BJ (cell line): ENCODE measurements at regions not wholly inside any gene's neighbourhood (a gene's known extent, or its start where the extent isn't known, plus 50 kb on each side); places are given as distances from the start of the nearest gene placed in this dataset.

Experiments
- CTCF ChIA-PET: fragments of 350-600 bp; formaldehyde crosslinking; extraction: SDS; loops from one replicate; lab custom pipeline; 2021; ENCODE audit warnings: antibody characterized with exemption, inconsistent platforms; lab: Yijun Ruan, JAX
- POLR2A ChIA-PET: fragments of 300-600 bp; sonication (Branson Sonifier 250); formaldehyde crosslinking; extraction: SDS; loops from one replicate; lab custom pipeline; 2021; ENCODE audit warnings: antibody characterized with exemption; lab: Charles Lee
- DNase-seq: peaks from one replicate; pipeline ENCODE4 v3.0.0-alpha.2; 2011; ENCODE audit warnings: low read depth
- H3K27me3 ChIP-seq: 2 replicates; pipeline ENCODE4 v1.6.0; 2011; ENCODE audit warnings: low read length; ENCODE audit not compliant: control insufficient read depth, insufficient read depth
- H3K36me3 ChIP-seq: 2 replicates; pipeline ENCODE4 v1.5.1; 2011; ENCODE audit warnings: low read length; ENCODE audit not compliant: control insufficient read depth, insufficient read depth
- H3K4me3 ChIP-seq: 2 replicates; pipeline ENCODE4 v1.5.1; 2011; ENCODE audit warnings: low read depth, mild to moderate bottlenecking, control low read depth, low read length
- TF ChIP-seq, protein P1 (sequence below): IDR thresholded peaks from 2 replicates; pipeline ENCODE4 v1.5.1; 2011; ENCODE audit warnings: low read depth, mild to moderate bottlenecking, control low read depth, inconsistent platforms, low read length, moderate library complexity; ENCODE audit not compliant: insufficient read depth

GRCh38 chr6:43992783-43993644, 134.2 kb downstream of the MRPL14 start:
- POLR2A ChIA-PET, result no interaction called here
- Histone ChIP-seq H3K36me3 (no peaks in the 10 kb centered on the region), H3K27me3 (no peaks in the 10 kb centered on the region), H3K4me3 (no peak overlapping the region)
- DNase-seq, result no peak
- CTCF ChIA-PET, result interaction anchor here (1.0 to 5.1 kb wide), 3 partner anchors 81 to 224 kb away, joined by 3 to 20 read pairs (median 3); no protein-coding TSS in a partner anchor
- TF ChIP-seq, protein P1, sequence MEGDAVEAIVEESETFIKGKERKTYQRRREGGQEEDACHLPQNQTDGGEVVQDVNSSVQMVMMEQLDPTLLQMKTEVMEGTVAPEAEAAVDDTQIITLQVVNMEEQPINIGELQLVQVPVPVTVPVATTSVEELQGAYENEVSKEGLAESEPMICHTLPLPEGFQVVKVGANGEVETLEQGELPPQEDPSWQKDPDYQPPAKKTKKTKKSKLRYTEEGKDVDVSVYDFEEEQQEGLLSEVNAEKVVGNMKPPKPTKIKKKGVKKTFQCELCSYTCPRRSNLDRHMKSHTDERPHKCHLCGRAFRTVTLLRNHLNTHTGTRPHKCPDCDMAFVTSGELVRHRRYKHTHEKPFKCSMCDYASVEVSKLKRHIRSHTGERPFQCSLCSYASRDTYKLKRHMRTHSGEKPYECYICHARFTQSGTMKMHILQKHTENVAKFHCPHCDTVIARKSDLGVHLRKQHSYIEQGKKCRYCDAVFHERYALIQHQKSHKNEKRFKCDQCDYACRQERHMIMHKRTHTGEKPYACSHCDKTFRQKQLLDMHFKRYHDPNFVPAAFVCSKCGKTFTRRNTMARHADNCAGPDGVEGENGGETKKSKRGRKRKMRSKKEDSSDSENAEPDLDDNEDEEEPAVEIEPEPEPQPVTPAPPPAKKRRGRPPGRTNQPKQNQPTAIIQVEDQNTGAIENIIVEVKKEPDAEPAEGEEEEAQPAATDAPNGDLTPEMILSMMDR, result no peak

DNA sequence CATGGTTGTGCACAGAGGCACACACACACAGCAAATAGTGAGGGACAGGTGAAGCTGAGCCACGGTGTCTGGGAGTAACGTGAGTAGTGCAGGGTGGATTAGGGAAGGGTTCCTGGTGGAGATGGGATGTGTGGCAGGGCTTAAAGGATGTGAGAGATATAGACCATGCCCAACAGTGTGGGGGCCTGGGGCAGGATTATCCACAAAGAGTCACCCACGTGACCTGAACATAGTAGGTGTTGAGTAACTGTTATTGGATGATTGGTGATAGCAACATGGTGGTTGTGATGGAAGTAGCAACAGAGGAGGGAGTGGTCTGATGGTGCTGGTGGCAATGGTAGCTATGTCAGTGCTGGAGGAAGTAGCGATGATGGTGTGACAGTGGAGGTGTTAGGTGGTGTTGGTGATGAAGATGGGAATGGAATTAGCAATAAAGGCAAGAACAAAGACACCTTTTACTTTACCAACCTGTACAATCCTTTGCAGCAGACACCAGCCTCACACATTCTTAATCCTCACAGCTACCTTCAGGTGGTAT, 135.1 kb downstream of the MRPL14 start:
- TF ChIP-seq, protein P1, result no peak
- ChIA-PET POLR2A (no interaction called here), CTCF (interaction anchor here (5.1 kb wide), 1 partner anchor 82 kb away, joined by 20 read pairs; no protein-coding TSS in a partner anchor)

DNA sequence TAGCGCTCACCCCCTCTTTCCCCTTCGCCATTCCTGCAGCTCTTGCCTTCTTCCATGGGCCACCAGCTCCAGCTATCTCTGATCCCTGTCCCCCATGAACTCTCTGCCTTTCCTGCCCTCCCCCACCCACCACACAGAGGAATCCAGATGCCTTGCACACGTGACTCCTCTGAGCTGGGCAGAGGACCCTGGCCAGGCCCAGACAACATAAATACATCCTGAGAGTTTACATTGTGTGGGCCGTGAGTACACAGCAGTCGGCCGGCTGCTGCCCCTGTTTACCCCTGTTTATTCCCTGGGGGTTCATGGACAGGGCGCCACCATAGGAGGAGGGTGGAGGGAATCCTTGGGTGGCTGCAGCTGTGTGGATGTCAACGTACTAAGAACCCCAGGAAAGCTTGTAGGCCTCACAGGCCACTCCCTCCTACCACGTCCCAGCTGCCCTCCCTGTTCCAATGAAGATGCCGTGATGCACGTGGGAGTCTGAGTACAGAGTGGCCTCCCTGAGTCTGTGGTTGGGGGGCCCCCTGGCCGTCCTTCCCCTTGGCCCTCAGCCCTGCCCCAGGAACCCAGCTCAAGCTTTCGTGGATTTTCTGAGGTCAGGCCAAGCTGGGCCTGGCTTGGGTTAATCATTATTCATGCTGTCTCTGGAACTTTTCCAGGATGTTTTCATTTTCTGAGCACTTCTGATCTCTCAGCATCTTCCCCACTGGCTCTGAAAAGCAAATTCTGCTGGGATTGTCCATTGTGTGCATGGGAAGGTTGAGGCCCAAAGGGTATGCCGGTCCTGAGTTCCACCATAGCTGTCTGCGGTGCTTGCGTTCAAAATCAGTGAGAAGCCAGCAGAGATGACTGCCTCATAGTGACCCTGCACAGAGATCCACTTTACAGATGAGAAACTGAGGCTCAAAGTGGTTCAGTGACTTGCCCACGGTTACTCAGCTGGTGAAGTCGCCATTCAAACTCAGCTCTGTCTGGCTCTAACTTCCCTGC, 136.3 kb downstream of the MRPL14 start:
- TF ChIP-seq, protein P1, result no peak
- no peak overlapping the region for H3K4me3 ChIP-seq
- H3K27me3 ChIP-seq, result no peaks in the 10 kb centered on the region
- H3K36me3 ChIP-seq, result no peaks in the 10 kb centered on the region
- CTCF ChIA-PET, result interaction anchor here (0.9 to 5.1 kb wide), 6 partner anchors 9 to 325 kb away, joined by 3 to 20 read pairs (median 4); no protein-coding TSS in a partner anchor
- POLR2A ChIA-PET, result no interaction called here
- no peak for DNase-seq

More for the DNA sequence above, 135.1 kb downstream of the MRPL14 start:
- H3K4me3 ChIP-seq, result no peak overlapping the region
- no peaks in the 10 kb centered on the region for H3K27me3 ChIP-seq
- no peak for DNase-seq
- no peaks in the 10 kb centered on the region for H3K36me3 ChIP-seq

GRCh38 chr6:43990275-43990626, 137.0 kb downstream of the MRPL14 start:
- no peak for DNase-seq
- H3K27me3 ChIP-seq, result no peaks in the 10 kb centered on the region
- ChIA-PET CTCF (interaction anchor here (0.9 to 5.1 kb wide), 5 partner anchors 11 to 324 kb away, joined by 3 to 20 read pairs (median 4); no protein-coding TSS in a partner anchor), POLR2A (no interaction called here)
- TF ChIP-seq, protein P1, result no peak
- no peak overlapping the region for H3K4me3 ChIP-seq
- H3K36me3 ChIP-seq, result no peaks in the 10 kb centered on the region
